HepG2 (cell line): ENCODE measurements at regions not wholly inside any gene's neighbourhood (a gene's known extent, or its start where the extent isn't known, plus 50 kb on each side); places are given as distances from the start of the nearest gene placed in this dataset.

Experiments
- ATAC-seq: fragments of 200-7000 bp; cut with Tn5 transposase; 3 replicates; pipeline ENCODE4 v1.9.1; 2020; ENCODE audit warnings: mild to moderate bottlenecking, moderate library complexity
- BruUV-seq: library from RNA; stranded (reverse); fragments of 400-500 nt; replicated peaks from 2 replicates; lab custom pipeline; 2021; lab: Mats Ljungman, UMichigan
- CTCF ChIA-PET: fragments of 300-600 bp; formaldehyde crosslinking; extraction: SDS; loops from one replicate; lab custom pipeline; 2021; ENCODE audit warnings: low total read pairs, inconsistent platforms, low intra/inter-chr PET ratio; lab: Yijun Ruan, JAX
- POLR2A ChIA-PET: fragments of 350-600 bp; sonication (Branson Sonifier 250); formaldehyde crosslinking; loops from one replicate; lab custom pipeline; 2020; ENCODE audit warnings: antibody characterized with exemption, inconsistent platforms; lab: Yijun Ruan, JAX
- DNase-seq: peaks from one replicate; pipeline ENCODE4 v3.0.0-alpha.2; 2015; ENCODE audit warnings: low spot score
- FAIRE-seq: peaks from 3 replicates; lab custom pipeline; 2011; peaks lifted over from hg19 to GRCh38; lab: Jason Lieb, UNC
- H2AFZ ChIP-seq: one replicate; pipeline ENCODE4 v1.6.1; 2011; ENCODE audit warnings: low read length, inconsistent platforms
- H3K27ac ChIP-seq: fragments of 300-600 bp; 3 replicates; pipeline ENCODE4 v1.8.0; 2011; ENCODE audit warnings: mixed run types, mild to moderate bottlenecking, mixed read lengths, low read length, inconsistent platforms; ENCODE audit not compliant: insufficient read depth; ENCODE audit errors: extremely low read length
- H3K27me3 ChIP-seq, 2 experiments: fragments of 200-600 bp in 1 of 2; 2 replicates in 1 of 2; 3 replicates in 1 of 2; pipeline versions ENCODE4 v1.6.0 to v1.8.0; 2011; ENCODE audit warnings: low read length in 2 of 2, mild to moderate bottlenecking in 2 of 2, moderate library complexity in 2 of 2, inconsistent platforms in 1 of 2; ENCODE audit not compliant: insufficient read depth in 2 of 2, control insufficient read depth in 1 of 2
- H3K36me3 ChIP-seq, 2 experiments: fragments of 200-600 bp in 1 of 2; replicated peaks in 1 of 2; 2 replicates in 1 of 2; 3 replicates in 1 of 2; pipeline versions ENCODE4 v1.5.1 to v1.8.0; 2011; ENCODE audit warnings: low read length in 2 of 2, inconsistent platforms in 1 of 2; ENCODE audit not compliant: insufficient read depth in 2 of 2, control insufficient read depth in 1 of 2
- H3K4me1 ChIP-seq: 2 replicates; pipeline ENCODE4 v1.5.1; 2012; ENCODE audit warnings: low read length, inconsistent platforms; ENCODE audit not compliant: insufficient read depth
- H3K4me2 ChIP-seq: 2 replicates; pipeline ENCODE4 v1.6.0; 2011; ENCODE audit warnings: low read depth, low read length, inconsistent platforms
- H3K4me3 ChIP-seq, 3 experiments: fragments of 200-600 bp in 1 of 3; sonication (generic), shearing (Covaris generic) in 1 of 3; replicated peaks in 1 of 3; 2 replicates each; pipeline ENCODE4 v1.5.1; 2011 to 2016; ENCODE audit warnings: low read length in 3 of 3, inconsistent platforms in 2 of 3, low read depth in 2 of 3, mild to moderate bottlenecking in 2 of 3, control low read depth in 1 of 3, mixed read lengths in 1 of 3; ENCODE audit not compliant: insufficient read depth in 1 of 3
- H3K79me2 ChIP-seq: one replicate; pipeline ENCODE4 v1.6.1; 2011; ENCODE audit warnings: low read length, inconsistent platforms; ENCODE audit not compliant: insufficient read depth
- H3K9ac ChIP-seq: 2 replicates; pipeline ENCODE4 v1.6.0; 2011; ENCODE audit warnings: mild to moderate bottlenecking, low read depth, low read length, inconsistent platforms; ENCODE audit not compliant: insufficient read depth
- H3K9me3 ChIP-seq: 2 replicates; pipeline ENCODE4 v1.5.1; 2012; ENCODE audit warnings: mild to moderate bottlenecking, low read length
- H4K20me1 ChIP-seq: 2 replicates; pipeline ENCODE4 v1.6.0; 2011; ENCODE audit warnings: inconsistent platforms, mild to moderate bottlenecking, low read length, moderate library complexity; ENCODE audit not compliant: insufficient read depth
- HOXA3 ChIP-seq: sonication (generic); formaldehyde crosslinking; IDR thresholded peaks from 2 replicates; pipeline ENCODE4 v1.5.0; 2020; ENCODE audit warnings: missing genetic modification reagents
- HOXA9 ChIP-seq: sonication (generic); formaldehyde crosslinking; IDR thresholded peaks from 2 replicates; pipeline ENCODE4 v1.8.1; 2022; ENCODE audit warnings: missing genetic modification reagents, mild to moderate bottlenecking, moderate library complexity, borderline replicate concordance
- JUND ChIP-seq: sonication (generic); formaldehyde crosslinking; IDR thresholded peaks from 2 replicates; pipeline ENCODE4 v1.8.0; 2022; ENCODE audit warnings: mild to moderate bottlenecking, missing genetic modification reagents
- MBD4 ChIP-seq: IDR thresholded peaks from 2 replicates; pipeline ENCODE4 v1.6.1; 2012; ENCODE audit warnings: low read length, inconsistent platforms, borderline replicate concordance
- MIER3 ChIP-seq: IDR thresholded peaks from 2 replicates; pipeline ENCODE4 v1.6.1; 2016; ENCODE audit warnings: missing compliant biosample characterization, borderline replicate concordance
- RARG ChIP-seq: sonication (generic); formaldehyde crosslinking; IDR thresholded peaks from 2 replicates; pipeline ENCODE4 v1.4.0; 2020; ENCODE audit warnings: low read depth, mild to moderate bottlenecking, missing genetic modification reagents
- RNF2 ChIP-seq: fragments of 450-650 bp; conservative IDR thresholded peaks from 2 replicates; pipeline ENCODE4 v1.6.1; 2016; ENCODE audit warnings: low read depth
- TBX3 ChIP-seq: fragments of 450-650 bp; IDR thresholded peaks from 2 replicates; pipeline ENCODE4 v1.6.1; 2017; ENCODE audit warnings: antibody characterized with exemption, mild to moderate bottlenecking, inconsistent platforms, borderline replicate concordance
- ZMYM4 ChIP-seq: sonication (generic); formaldehyde crosslinking; IDR thresholded peaks from 2 replicates; pipeline ENCODE4 v1.8.1; 2023; ENCODE audit warnings: mild to moderate bottlenecking, missing genetic modification reagents
- ZNF713 ChIP-seq: sonication (generic); formaldehyde crosslinking; IDR thresholded peaks from 2 replicates; pipeline ENCODE4 v1.4.0; 2020; ENCODE audit warnings: mild to moderate bottlenecking, missing genetic modification reagents
- WGBS: methylation state at CpG from one replicate; pipeline ENCODE4 v1.1.6; 2017; ENCODE audit warnings: low lambda C conversion rate; 5-methylcytosine and 5-hydroxymethylcytosine counted together
- in situ Hi-C: cut with HindIII; loops from 2 replicates; pipeline ENCODE4 v1.10.0; 2017; ENCODE audit warnings: low pct_unique_long_range_greater_than_20kb; ENCODE audit not compliant: extremely low pct_ligation_motif_present
- intact Hi-C: fragments of 100-400 bp; cut with micrococcal nuclease; formaldehyde crosslinking; loops from one replicate; pipeline ENCODE4 v1.10.0; 2022; ENCODE audit not compliant: unreplicated experiment
- TF ChIP-seq, protein P1 (sequence below): IDR thresholded peaks from 2 replicates; pipeline ENCODE4 v1.6.1; 2012; ENCODE audit warnings: inconsistent platforms
- TF ChIP-seq, protein P2 (sequence below): sonication (generic); formaldehyde crosslinking; IDR thresholded peaks from 2 replicates; pipeline ENCODE4 v1.4.0; 2020; ENCODE audit warnings: mild to moderate bottlenecking, missing genetic modification reagents

- POLR2A ChIA-PET: no interaction called here
- TF ChIP-seq MBD4 (no peak), RNF2 (no peak), TBX3 (no peak), HOXA9 (CRISPR knock-in tag) (no peak), ZMYM4 (CRISPR knock-in tag) (no peak), RARG (no peak), JUND (no peak), ZNF713 (CRISPR knock-in tag) (no peak), HOXA3 (CRISPR knock-in tag) (no peak), MIER3 (no peak)
- TF ChIP-seq, protein P1, sequence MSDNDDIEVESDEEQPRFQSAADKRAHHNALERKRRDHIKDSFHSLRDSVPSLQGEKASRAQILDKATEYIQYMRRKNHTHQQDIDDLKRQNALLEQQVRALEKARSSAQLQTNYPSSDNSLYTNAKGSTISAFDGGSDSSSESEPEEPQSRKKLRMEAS: no peak
- TF ChIP-seq, protein P2, sequence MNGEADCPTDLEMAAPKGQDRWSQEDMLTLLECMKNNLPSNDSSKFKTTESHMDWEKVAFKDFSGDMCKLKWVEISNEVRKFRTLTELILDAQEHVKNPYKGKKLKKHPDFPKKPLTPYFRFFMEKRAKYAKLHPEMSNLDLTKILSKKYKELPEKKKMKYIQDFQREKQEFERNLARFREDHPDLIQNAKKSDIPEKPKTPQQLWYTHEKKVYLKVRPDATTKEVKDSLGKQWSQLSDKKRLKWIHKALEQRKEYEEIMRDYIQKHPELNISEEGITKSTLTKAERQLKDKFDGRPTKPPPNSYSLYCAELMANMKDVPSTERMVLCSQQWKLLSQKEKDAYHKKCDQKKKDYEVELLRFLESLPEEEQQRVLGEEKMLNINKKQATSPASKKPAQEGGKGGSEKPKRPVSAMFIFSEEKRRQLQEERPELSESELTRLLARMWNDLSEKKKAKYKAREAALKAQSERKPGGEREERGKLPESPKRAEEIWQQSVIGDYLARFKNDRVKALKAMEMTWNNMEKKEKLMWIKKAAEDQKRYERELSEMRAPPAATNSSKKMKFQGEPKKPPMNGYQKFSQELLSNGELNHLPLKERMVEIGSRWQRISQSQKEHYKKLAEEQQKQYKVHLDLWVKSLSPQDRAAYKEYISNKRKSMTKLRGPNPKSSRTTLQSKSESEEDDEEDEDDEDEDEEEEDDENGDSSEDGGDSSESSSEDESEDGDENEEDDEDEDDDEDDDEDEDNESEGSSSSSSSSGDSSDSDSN (CRISPR knock-in tag): no peak
- CTCF ChIA-PET: no interaction called here
- no peaks in the 10 kb centered on the region for H3K79me2 ChIP-seq
- no TSS peak for BruUV-seq
- H3K4me2 ChIP-seq: no peak overlapping the region
- no peaks in the 10 kb centered on the region for H3K9me3 ChIP-seq
- FAIRE-seq (no peak), ATAC-seq (no peak), DNase-seq (no peak)
- no peaks in the 10 kb centered on the region for H3K36me3 ChIP-seq
- H3K4me3 ChIP-seq: no peak overlapping the region
- H4K20me1 ChIP-seq: no peaks in the 10 kb centered on the region
- no peak overlapping the region for H3K9ac ChIP-seq
- H3K4me1 ChIP-seq: no peaks in the 10 kb centered on the region
- 2% methylated on average over 2 of the region's 2 CpGs for WGBS
- in situ Hi-C loops (no loop called here), intact Hi-C loops (no loop called here)
- H3K27me3 ChIP-seq: no peaks in the 10 kb centered on the region
- H3K27ac ChIP-seq: no peak overlapping the region
- H2AFZ ChIP-seq: no peak overlapping the region
These were observed 300.7 kb downstream of the ETNK1 start for GRCh38 chr12:22925623-22926022.
